HCT116 (cell line): ENCODE measurements at regions not wholly inside any gene's neighbourhood (a gene's known extent, or its start where the extent isn't known, plus 50 kb on each side); places are given as distances from the start of the nearest gene placed in this dataset.

Experiments
- CTCF ChIP-seq, 3 experiments: fragments of 200-600 bp in 1 of 3; sonication (generic) in 1 of 3; IDR thresholded peaks in 2 of 3; conservative IDR thresholded peaks in 1 of 3; 2 replicates each; pipeline ENCODE4 v1.5.1; 2012 to 2017; ENCODE audit warnings: low read depth in 2 of 3, low read length in 2 of 3, antibody characterized with exemption in 1 of 3, borderline replicate concordance in 1 of 3, control low read depth in 1 of 3, mild to moderate bottlenecking in 1 of 3, mixed read lengths in 1 of 3, mixed run types in 1 of 3, moderate library complexity in 1 of 3; ENCODE audit not compliant: insufficient read depth in 1 of 3
- MAX ChIP-seq: IDR thresholded peaks from 2 replicates; pipeline ENCODE4 v1.6.1; 2012
- POLR2A ChIP-seq: IDR thresholded peaks from 2 replicates; pipeline ENCODE4 v1.7.0; 2011; ENCODE audit warnings: borderline replicate concordance; ENCODE audit not compliant: insufficient read depth, insufficient read length; ENCODE audit errors: extremely low read depth
- ZNF274 ChIP-seq: fragments of 200-500 bp; sonication (Bioruptor generic); IDR thresholded peaks from 2 replicates; pipeline ENCODE4 v1.6.1; 2014; ENCODE audit warnings: mild to moderate bottlenecking, low read depth, low read length, inconsistent platforms

GRCh38 chr2:64861452-64862397 is 127.5 kb upstream of the SLC1A4 start:
- TF ChIP-seq CTCF (IDR thresholded peaks at IDR 0.05 in 2 of 3, conservative IDR thresholded peaks at IDR 0.05 in 1 of 3; ENCODE audit: borderline replicate concordance in 1 of 3, insufficient read depth in 1 of 3, low read depth in 2 of 3, low read length in 2 of 3) (no peak), MAX (no peak), POLR2A (no peak), ZNF274 (no peak)
